ENCODE measurements at regions not wholly inside any gene's neighbourhood (a gene's known extent, or its start where the extent isn't known, plus 50 kb on each side); places are given as distances from the start of the nearest gene placed in this dataset.

DNA sequence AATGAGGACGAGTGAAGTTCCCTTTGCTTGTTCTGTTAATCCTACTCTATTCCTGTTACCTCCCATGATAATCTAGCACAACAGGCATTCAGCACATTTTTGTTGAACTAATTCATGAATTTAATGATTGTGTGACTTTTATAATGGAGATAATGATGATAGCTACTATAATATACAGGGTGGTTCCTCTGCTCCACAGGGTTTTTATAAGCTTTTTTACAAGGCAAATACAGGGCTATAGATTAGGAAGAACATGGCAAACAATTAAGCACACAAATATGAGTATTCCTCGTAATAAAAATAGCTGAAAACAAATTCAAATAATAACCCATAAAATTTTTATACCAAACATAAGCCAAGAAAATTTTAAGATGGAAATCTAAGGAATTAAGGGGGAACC, 145.6 kb upstream of the TMTC1 start:
- H3K27me3 ChIP-seq, result no peaks in the 10 kb centered on the region
- no peak overlapping the region for H3K27ac ChIP-seq
- ATAC-seq, result no peak
- no peaks in the 10 kb centered on the region for H3K36me3 ChIP-seq
- no peaks in the 10 kb centered on the region for H3K9me3 ChIP-seq
- intact Hi-C loops (cut with DNase I), result no loop called here
- no peaks in the 10 kb centered on the region for H3K4me1 ChIP-seq
- no peak overlapping the region for H3K4me3 ChIP-seq
- TF ChIP-seq CTCF (IDR thresholded peaks at IDR 0.05), result no peak
- DNase-seq, result no peak

GRCh38 chr12:29921307-29921706, 137.6 kb upstream of the TMTC1 start:
- Histone ChIP-seq H3K4me3 (no peak overlapping the region), H3K27ac (no peak overlapping the region), H3K27me3 (no peaks in the 10 kb centered on the region), H3K9me3 (no peaks in the 10 kb centered on the region), H3K36me3 (no peaks in the 10 kb centered on the region), H3K4me1 (no peaks in the 10 kb centered on the region)
- no peak for ATAC-seq
- TF ChIP-seq CTCF (IDR thresholded peaks at IDR 0.05), result no peak
- intact Hi-C loops (cut with DNase I), result no loop called here
- DNase-seq, result no peak

- Histone ChIP-seq H3K36me3 (no peaks in the 10 kb centered on the region), H3K9me3 (peaks cover 0 to 14% of the 10 kb centered on the region in 2 donors), H3K4me3 (no peak overlapping the region), H3K27me3 (no peaks in the 10 kb centered on the region), H3K4me1 (no peaks in the 10 kb centered on the region), H3K27ac (no peak overlapping the region)
- intact Hi-C loops (cut with DNase I), result no loop called here
- no peak for ATAC-seq
- no peak for DNase-seq
- TF ChIP-seq CTCF (IDR thresholded peaks at IDR 0.05), result no peak
These were observed 124.4 kb upstream of the TMTC1 start for GRCh38 chr12:29908157-29908556.

- Histone ChIP-seq H3K4me1 (no peaks in the 10 kb centered on the region), H3K36me3 (no peaks in the 10 kb centered on the region), H3K27me3 (no peaks in the 10 kb centered on the region), H3K27ac (no peak overlapping the region), H3K4me3 (no peak overlapping the region), H3K9me3 (peaks cover 0 to 14% of the 10 kb centered on the region in 2 donors)
- intact Hi-C loops (cut with DNase I), result no loop called here
- DNase-seq (no peak), ATAC-seq (no peak)
- no peak for TF ChIP-seq CTCF (IDR thresholded peaks at IDR 0.05)
These were observed 123.7 kb upstream of the TMTC1 start for GRCh38 chr12:29907461-29907860.

DNA sequence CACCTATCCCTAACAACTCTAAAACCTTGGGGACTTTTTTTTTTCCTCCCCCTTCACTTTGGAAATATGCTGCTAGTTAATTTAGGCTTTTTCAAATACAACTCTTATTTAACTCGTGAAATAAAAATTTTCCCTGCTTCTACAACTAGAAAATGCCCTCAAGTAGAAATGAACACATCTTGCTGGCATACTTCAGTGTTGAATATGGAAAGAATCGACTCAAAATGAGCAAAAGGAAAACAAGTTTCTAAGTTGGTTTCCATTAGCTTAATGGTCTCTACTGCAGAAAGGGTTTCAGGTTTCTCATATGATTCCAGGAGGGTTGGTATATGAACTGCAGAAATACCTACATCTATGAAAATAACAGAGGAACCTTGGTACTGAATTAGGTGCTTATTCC, 118.3 kb upstream of the TMTC1 start:
- Histone ChIP-seq H3K36me3 (no peaks in the 10 kb centered on the region), H3K4me3 (no peak overlapping the region), H3K27me3 (no peaks in the 10 kb centered on the region), H3K9me3 (peaks cover 0 to 4% of the 10 kb centered on the region in 2 donors), H3K4me1 (no peaks in the 10 kb centered on the region), H3K27ac (no peak overlapping the region)
- TF ChIP-seq CTCF (IDR thresholded peaks at IDR 0.05), result no peak
- intact Hi-C loops (cut with DNase I), result no loop called here
- DNase-seq (no peak), ATAC-seq (no peak)

Measured in left lung (tissue), 4 donors.